HCT116 (cell line): ENCODE measurements at regions not wholly inside any gene's neighbourhood (a gene's known extent, or its start where the extent isn't known, plus 50 kb on each side); places are given as distances from the start of the nearest gene placed in this dataset.

Experiments used
- ATAC-seq: fragments of 200-7000 bp; cut with Tn5 transposase; 2 replicates; pipeline ENCODE4 v1.9.1; 2020; ENCODE audit warnings: mild to moderate bottlenecking, moderate library complexity
- BruUV-seq: library from RNA; stranded (reverse); fragments of 400-500 nt; replicated peaks from 2 replicates; lab custom pipeline; 2021; lab: Mats Ljungman, UMichigan
- CTCF ChIA-PET: fragments of 300-600 bp; sonication (Branson Sonifier 250); formaldehyde crosslinking; loops from one replicate; lab custom pipeline; 2021; ENCODE audit warnings: antibody characterized with exemption; lab: Charles Lee
- POLR2A ChIA-PET: fragments of 300-600, 350-600 bp; sonication (Branson Sonifier 250); formaldehyde crosslinking; loops from one replicate; lab custom pipeline; 2021; ENCODE audit warnings: antibody characterized with exemption; lab: Charles Lee
- RAD21 ChIA-PET, 2 experiments: fragments of 300-600 bp; sonication (Branson Sonifier 250); formaldehyde crosslinking; loops; one replicate each; lab custom pipeline; 2023; ENCODE audit warnings: low total read pairs in 2 of 2; ENCODE audit not compliant: uncharacterized antibody in 2 of 2, unreplicated experiment in 2 of 2, low non-redundant PET in 1 of 2; lab: Charles Lee
- DNase-seq: peaks from one replicate; pipeline ENCODE4 v3.0.0-alpha.2; 2010; ENCODE audit warnings: low read depth, low spot score
- H2AFZ ChIP-seq: fragments of 200-600 bp; shearing (Covaris generic), sonication (generic); 2 replicates; pipeline ENCODE4 v1.6.1; 2017; ENCODE audit warnings: low read depth, mixed run types, mixed read lengths, antibody characterized with exemption, low read length; ENCODE audit not compliant: poor library complexity, severe bottlenecking
- H3K27ac ChIP-seq: 2 replicates; pipeline ENCODE4 v1.5.1; 2012; ENCODE audit warnings: low read depth, low read length
- H3K27me3 ChIP-seq: fragments of 200-600 bp; sonication (generic); 2 replicates; pipeline ENCODE4 v1.6.1; 2016; ENCODE audit warnings: mixed run types, low read length, mixed read lengths; ENCODE audit not compliant: insufficient read depth
- H3K36me3 ChIP-seq, 2 experiments: fragments of 200-500 bp in 1 of 2; fragments of 200-600 bp in 1 of 2; sonication (Bioruptor generic) in 1 of 2; sonication (generic) in 1 of 2; 2 replicates each; pipeline versions ENCODE4 v1.5.1 to v1.6.1; 2014 to 2016; ENCODE audit warnings: low read length in 2 of 2, inconsistent platforms in 1 of 2, mixed read lengths in 1 of 2, mixed run types in 1 of 2; ENCODE audit not compliant: insufficient read depth in 2 of 2, control insufficient read depth in 1 of 2
- H3K4me1 ChIP-seq, 2 experiments: fragments of 200-600 bp in 1 of 2; sonication (generic) in 1 of 2; 2 replicates each; pipeline versions ENCODE4 v1.5.1 to v1.6.1; 2012 to 2017; ENCODE audit warnings: low read length in 2 of 2, inconsistent platforms in 1 of 2, mild to moderate bottlenecking in 1 of 2, mixed read lengths in 1 of 2, mixed run types in 1 of 2, moderate library complexity in 1 of 2; ENCODE audit not compliant: insufficient read depth in 2 of 2, control insufficient read depth in 1 of 2
- H3K4me2 ChIP-seq: fragments of 200-600 bp; sonication (generic); 2 replicates; pipeline ENCODE4 v1.6.1; 2017; ENCODE audit warnings: mixed run types, low read length, mixed read lengths
- H3K4me3 ChIP-seq, 2 experiments: fragments of 200-600 bp in 1 of 2; sonication (generic) in 1 of 2; replicated peaks in 1 of 2; 2 replicates each; pipeline ENCODE4 v1.5.1; 2011 to 2016; ENCODE audit warnings: low read length in 2 of 2, control low read depth in 1 of 2, low read depth in 1 of 2, mild to moderate bottlenecking in 1 of 2, mixed read lengths in 1 of 2, mixed run types in 1 of 2
- H3K79me2 ChIP-seq: fragments of 200-600 bp; sonication (generic); 2 replicates; pipeline ENCODE4 v1.6.1; 2017; ENCODE audit warnings: mild to moderate bottlenecking, mixed run types, low read length, moderate library complexity, mixed read lengths; ENCODE audit not compliant: insufficient read depth
- H3K9ac ChIP-seq: fragments of 200-600 bp; sonication (generic); 2 replicates; pipeline ENCODE4 v1.6.1; 2016; ENCODE audit warnings: low read length, mixed read lengths
- H3K9me2 ChIP-seq: fragments of 200-600 bp; sonication (generic), shearing (Covaris generic); 2 replicates; pipeline ENCODE4 v1.6.1; 2017; ENCODE audit warnings: mixed run types, mild to moderate bottlenecking, moderate library complexity; ENCODE audit not compliant: insufficient read depth
- H3K9me3 ChIP-seq, 2 experiments: fragments of 200-500 bp in 1 of 2; fragments of 200-600 bp in 1 of 2; sonication (Bioruptor generic) in 1 of 2; sonication (generic) in 1 of 2; 2 replicates each; pipeline ENCODE4 v1.6.1; 2014 to 2017; ENCODE audit warnings: low read length in 2 of 2, mixed read lengths in 2 of 2, inconsistent platforms in 1 of 2, low read depth in 1 of 2, mild to moderate bottlenecking in 1 of 2, mixed run types in 1 of 2, moderate library complexity in 1 of 2; ENCODE audit not compliant: control insufficient read depth in 1 of 2, insufficient read depth in 1 of 2
- H4K20me1 ChIP-seq: fragments of 200-600 bp; sonication (generic), shearing (Covaris generic); 2 replicates; pipeline ENCODE4 v1.6.1; 2017; ENCODE audit warnings: mixed run types, mild to moderate bottlenecking, moderate library complexity; ENCODE audit not compliant: insufficient read depth
- ATF3 ChIP-seq: IDR thresholded peaks from 2 replicates; pipeline ENCODE4 v1.6.1; 2012
- CTCF ChIP-seq, 3 experiments: fragments of 200-600 bp in 1 of 3; sonication (generic) in 1 of 3; IDR thresholded peaks in 2 of 3; conservative IDR thresholded peaks in 1 of 3; 2 replicates each; pipeline ENCODE4 v1.5.1; 2012 to 2017; ENCODE audit warnings: low read depth in 2 of 3, low read length in 2 of 3, antibody characterized with exemption in 1 of 3, borderline replicate concordance in 1 of 3, control low read depth in 1 of 3, mild to moderate bottlenecking in 1 of 3, mixed read lengths in 1 of 3, mixed run types in 1 of 3, moderate library complexity in 1 of 3; ENCODE audit not compliant: insufficient read depth in 1 of 3
- EGR1 ChIP-seq: IDR thresholded peaks from 2 replicates; pipeline ENCODE4 v1.6.1; 2012; ENCODE audit warnings: low read depth
- ELF1 ChIP-seq: IDR thresholded peaks from 2 replicates; pipeline ENCODE4 v1.6.1; 2012; ENCODE audit warnings: low read depth, borderline replicate concordance
- EZH2 ChIP-seq: fragments of 200-600 bp; sonication (generic); IDR thresholded peaks from 2 replicates; pipeline ENCODE4 v1.6.1; 2017; ENCODE audit warnings: antibody characterized with exemption, mixed run types
- EZH2phosphoT487 ChIP-seq: fragments of 200-600 bp; IDR thresholded peaks from 2 replicates; pipeline ENCODE4 v1.6.1; 2018; ENCODE audit warnings: antibody characterized with exemption, borderline replicate concordance
- JUND ChIP-seq: IDR thresholded peaks from 2 replicates; pipeline ENCODE4 v1.6.1; 2012
- MAX ChIP-seq: IDR thresholded peaks from 2 replicates; pipeline ENCODE4 v1.6.1; 2012
- POLR2AphosphoS5 ChIP-seq: IDR thresholded peaks from 2 replicates; pipeline ENCODE4 v1.6.1; 2011; ENCODE audit warnings: mild to moderate bottlenecking, low read depth, low read length, moderate library complexity
- REST ChIP-seq: IDR thresholded peaks from 2 replicates; pipeline ENCODE4 v1.6.1; 2012; ENCODE audit warnings: low read depth
- SP1 ChIP-seq: IDR thresholded peaks from 2 replicates; pipeline ENCODE4 v1.6.1; 2012; ENCODE audit warnings: low read depth
- SRF ChIP-seq: IDR thresholded peaks from 2 replicates; pipeline ENCODE4 v1.6.1; 2012; ENCODE audit warnings: low read depth
- TCF7L2 ChIP-seq: IDR thresholded peaks from 2 replicates; pipeline ENCODE4 v1.7.0; 2011; ENCODE audit warnings: borderline replicate concordance, inconsistent platforms; ENCODE audit not compliant: insufficient read depth, insufficient read length; ENCODE audit errors: extremely low read depth
- YY1 ChIP-seq: IDR thresholded peaks from 2 replicates; pipeline ENCODE4 v1.6.1; 2011; ENCODE audit warnings: low read length, low read depth, moderate library complexity, mild to moderate bottlenecking; ENCODE audit not compliant: insufficient replicate concordance; ENCODE audit errors: extremely low read depth
- ZBTB33 ChIP-seq: IDR thresholded peaks from 2 replicates; pipeline ENCODE4 v1.6.1; 2011; ENCODE audit warnings: mild to moderate bottlenecking, low read length, moderate library complexity; ENCODE audit not compliant: insufficient replicate concordance; ENCODE audit errors: extremely low read depth
- ZFX ChIP-seq: fragments of 450-650 bp; IDR thresholded peaks from 2 replicates; pipeline ENCODE4 v1.6.1; 2017
- ZNF274 ChIP-seq: fragments of 200-500 bp; sonication (Bioruptor generic); IDR thresholded peaks from 2 replicates; pipeline ENCODE4 v1.6.1; 2014; ENCODE audit warnings: mild to moderate bottlenecking, low read depth, low read length, inconsistent platforms
- intact Hi-C: fragments of 100-400 bp; cut with micrococcal nuclease; formaldehyde crosslinking; loops from 2 replicates; pipeline ENCODE4 v1.10.0; 2022

- no peaks in the 10 kb centered on the region for H3K79me2 ChIP-seq
- no peak overlapping the region for H2AFZ ChIP-seq
- no TSS peak for BruUV-seq
- no peaks in the 10 kb centered on the region for H3K4me1 ChIP-seq
- no peaks in the 10 kb centered on the region for H3K27me3 ChIP-seq
- ChIA-PET POLR2A (no interaction called here), CTCF (no interaction called here), RAD21 (no interaction called here)
- H3K27ac ChIP-seq = no peak overlapping the region
- intact Hi-C loops = no loop called here
- H3K36me3 ChIP-seq = no peaks in the 10 kb centered on the region
- DNase-seq = no peak
- H4K20me1 ChIP-seq = no peaks in the 10 kb centered on the region
- H3K9ac ChIP-seq = no peak overlapping the region
- no peaks in the 10 kb centered on the region for H3K9me3 ChIP-seq
- no peak for TF ChIP-seq REST
- TF ChIP-seq SP1 = no peak
- TF ChIP-seq ZFX = no peak
- TF ChIP-seq EZH2 = no peak
- no peak for TF ChIP-seq POLR2AphosphoS5
- no peak for TF ChIP-seq TCF7L2
- no peak for TF ChIP-seq YY1
- TF ChIP-seq CTCF (IDR thresholded peaks at IDR 0.05 in 2 of 3, conservative IDR thresholded peaks at IDR 0.05 in 1 of 3; ENCODE audit: borderline replicate concordance in 1 of 3, insufficient read depth in 1 of 3, low read depth in 2 of 3, low read length in 2 of 3) = no peak
- TF ChIP-seq JUND = no peak
- no peak for TF ChIP-seq EZH2phosphoT487
- TF ChIP-seq MAX = no peak
- no peak for TF ChIP-seq ELF1
- no peak for TF ChIP-seq ZNF274
- no peak for TF ChIP-seq EGR1
- TF ChIP-seq ZBTB33 = no peak
- TF ChIP-seq SRF = no peak
- TF ChIP-seq ATF3 = no peak
- TF ChIP-seq, all 23 proteins: peak for 0
- H3K4me2 ChIP-seq = no peak overlapping the region
- H3K9me2 ChIP-seq = no peaks in the 10 kb centered on the region
- H3K4me3 ChIP-seq = no peak overlapping the region
- ATAC-seq = no peak
Observed at GRCh38 chr5:163658702-163659567, 153.5 kb downstream of the MAT2B start.
